Osteoblast (primary cell): ENCODE measurements at regions not wholly inside any gene's neighbourhood (a gene's known extent, or its start where the extent isn't known, plus 50 kb on each side); places are given as distances from the start of the nearest gene placed in this dataset.

Source experiments
- DNase-seq: peaks from one replicate; pipeline ENCODE4 v3.0.0; 2011; ENCODE audit warnings: low spot score, mixed read lengths; ENCODE audit not compliant: insufficient read length; ENCODE audit errors: missing footprints
- H2AFZ ChIP-seq: 2 replicates; pipeline ENCODE4 v1.6.0; 2011; ENCODE audit warnings: mild to moderate bottlenecking, low read length
- H3K27ac ChIP-seq: 2 replicates; pipeline ENCODE4 v1.5.1; 2011; ENCODE audit warnings: mild to moderate bottlenecking, low read depth, low read length, moderate library complexity
- H3K27me3 ChIP-seq: 2 replicates; pipeline ENCODE4 v1.6.0; 2012; ENCODE audit warnings: mild to moderate bottlenecking, control low read depth, inconsistent platforms, low read length, moderate library complexity; ENCODE audit not compliant: insufficient read depth
- H3K36me3 ChIP-seq: 2 replicates; pipeline ENCODE4 v1.5.1; 2011; ENCODE audit warnings: mild to moderate bottlenecking, low read length, control low read depth, moderate library complexity; ENCODE audit not compliant: insufficient read depth
- H3K4me1 ChIP-seq: 2 replicates; pipeline ENCODE4 v1.5.1; 2011; ENCODE audit warnings: mild to moderate bottlenecking, low read length, control low read depth, moderate library complexity; ENCODE audit not compliant: insufficient read depth
- H3K4me2 ChIP-seq: 2 replicates; pipeline ENCODE4 v1.6.0; 2011; ENCODE audit warnings: mild to moderate bottlenecking, low read length; ENCODE audit not compliant: insufficient read depth
- H3K4me3 ChIP-seq: fragments of 200-600 bp; sonication (generic); 3 replicates; pipeline ENCODE4 v1.5.1; 2012; ENCODE audit warnings: mild to moderate bottlenecking, low read length, inconsistent platforms; ENCODE audit not compliant: insufficient read depth
- H3K79me2 ChIP-seq: 2 replicates; pipeline ENCODE4 v1.6.0; 2012; ENCODE audit warnings: mild to moderate bottlenecking, low read length, control low read depth, inconsistent platforms; ENCODE audit not compliant: insufficient read depth
- H3K9me3 ChIP-seq: 2 replicates; pipeline ENCODE4 v1.5.1; 2011; ENCODE audit warnings: low read depth, low read length, control low read depth
- H4K20me1 ChIP-seq: 2 replicates; pipeline ENCODE4 v1.6.0; 2012; ENCODE audit warnings: mild to moderate bottlenecking, low read length, control low read depth; ENCODE audit not compliant: insufficient read depth
- TF ChIP-seq, protein P1 (sequence below): IDR thresholded peaks from 2 replicates; pipeline ENCODE4 v1.5.1; 2011; ENCODE audit warnings: mild to moderate bottlenecking, low read depth, low read length, moderate library complexity; ENCODE audit errors: extremely low read depth

DNA sequence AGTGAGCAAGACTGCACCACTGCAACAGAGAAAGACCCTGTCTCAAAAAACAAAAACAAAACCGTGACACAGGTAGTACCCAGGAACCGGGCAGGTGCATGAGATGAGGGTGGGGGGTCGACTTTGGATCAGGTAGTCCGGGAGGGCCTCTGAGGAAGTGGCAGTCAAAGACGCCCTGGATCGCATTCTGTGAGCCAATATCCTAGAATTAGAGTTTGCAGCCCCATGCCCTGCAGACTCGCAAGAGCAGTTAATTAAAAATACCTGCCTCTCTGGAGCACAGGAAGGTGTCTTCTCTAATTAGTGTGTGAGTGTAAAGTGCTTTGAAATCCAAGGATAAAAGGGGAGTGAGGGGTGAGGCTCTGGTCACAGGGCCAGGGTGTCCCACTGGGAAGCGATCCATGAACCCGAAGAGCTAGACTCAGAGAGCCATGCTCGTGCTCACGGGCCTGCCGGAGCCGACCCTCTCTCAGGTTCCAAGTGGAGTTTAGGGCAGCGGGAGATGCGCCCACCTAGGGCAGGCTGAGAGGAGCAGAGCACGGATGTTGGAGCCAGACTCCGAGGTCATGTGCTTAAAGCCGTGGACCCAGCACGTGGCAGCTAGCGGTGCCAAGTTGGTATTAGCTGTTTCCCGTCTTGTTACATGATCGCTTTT, 74.7 kb upstream of the PTPN1 start:
- Histone ChIP-seq H4K20me1 (no peaks in the 10 kb centered on the region), H3K4me1 (peaks cover 27% of the 10 kb centered on the region), H3K9me3 (no peaks in the 10 kb centered on the region), H3K27ac (no peak overlapping the region), H3K36me3 (no peaks in the 10 kb centered on the region), H3K4me3 (no peak overlapping the region), H2AFZ (no peak overlapping the region), H3K79me2 (no peaks in the 10 kb centered on the region), H3K27me3 (no peaks in the 10 kb centered on the region), H3K4me2 (no peak overlapping the region)
- TF ChIP-seq, protein P1, sequence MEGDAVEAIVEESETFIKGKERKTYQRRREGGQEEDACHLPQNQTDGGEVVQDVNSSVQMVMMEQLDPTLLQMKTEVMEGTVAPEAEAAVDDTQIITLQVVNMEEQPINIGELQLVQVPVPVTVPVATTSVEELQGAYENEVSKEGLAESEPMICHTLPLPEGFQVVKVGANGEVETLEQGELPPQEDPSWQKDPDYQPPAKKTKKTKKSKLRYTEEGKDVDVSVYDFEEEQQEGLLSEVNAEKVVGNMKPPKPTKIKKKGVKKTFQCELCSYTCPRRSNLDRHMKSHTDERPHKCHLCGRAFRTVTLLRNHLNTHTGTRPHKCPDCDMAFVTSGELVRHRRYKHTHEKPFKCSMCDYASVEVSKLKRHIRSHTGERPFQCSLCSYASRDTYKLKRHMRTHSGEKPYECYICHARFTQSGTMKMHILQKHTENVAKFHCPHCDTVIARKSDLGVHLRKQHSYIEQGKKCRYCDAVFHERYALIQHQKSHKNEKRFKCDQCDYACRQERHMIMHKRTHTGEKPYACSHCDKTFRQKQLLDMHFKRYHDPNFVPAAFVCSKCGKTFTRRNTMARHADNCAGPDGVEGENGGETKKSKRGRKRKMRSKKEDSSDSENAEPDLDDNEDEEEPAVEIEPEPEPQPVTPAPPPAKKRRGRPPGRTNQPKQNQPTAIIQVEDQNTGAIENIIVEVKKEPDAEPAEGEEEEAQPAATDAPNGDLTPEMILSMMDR: no peak
- DNase-seq: no peak

DNA sequence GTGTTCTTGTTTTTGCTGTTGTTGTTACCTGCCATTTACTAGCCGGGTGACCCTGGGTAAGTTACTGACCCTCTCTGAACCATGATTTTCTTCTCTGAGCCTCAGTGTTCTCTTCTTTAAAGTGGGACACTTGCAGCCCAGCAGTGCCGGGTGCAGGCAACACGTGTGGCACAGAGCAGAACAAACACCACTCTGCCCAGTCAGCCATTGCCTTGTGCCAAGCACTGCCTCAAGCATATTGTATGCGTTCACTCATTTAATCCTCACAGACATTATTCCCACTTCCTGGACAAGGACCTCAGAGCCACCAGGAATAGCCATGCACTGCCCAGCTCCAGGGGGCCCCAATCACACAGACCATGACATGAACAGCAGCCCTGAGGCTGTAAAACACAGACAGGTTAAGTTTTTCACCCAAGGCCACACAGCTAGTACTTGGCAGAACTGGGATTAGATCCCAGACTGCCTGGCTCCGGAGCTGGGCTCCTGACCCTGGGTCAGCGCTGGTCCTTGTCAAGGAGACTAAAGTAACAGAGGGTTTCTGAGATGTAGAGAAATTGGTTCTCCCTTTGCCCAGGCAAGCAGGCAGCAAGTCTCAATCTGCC, 74.0 kb upstream of the PTPN1 start:
- no peaks in the 10 kb centered on the region for H3K36me3 ChIP-seq
- peak; percentile 44 for DNase-seq
- no peaks in the 10 kb centered on the region for H3K9me3 ChIP-seq
- H4K20me1 ChIP-seq: no peaks in the 10 kb centered on the region
- H3K79me2 ChIP-seq: no peaks in the 10 kb centered on the region
- H2AFZ ChIP-seq: peak overlapping the region; percentile 33
- H3K27ac ChIP-seq: no peak overlapping the region
- H3K4me2 ChIP-seq: no peak overlapping the region
- H3K4me3 ChIP-seq: no peak overlapping the region
- H3K27me3 ChIP-seq: no peaks in the 10 kb centered on the region
- TF ChIP-seq, protein P1: no peak
- H3K4me1 ChIP-seq: peaks cover 27% of the 10 kb centered on the region

DNA sequence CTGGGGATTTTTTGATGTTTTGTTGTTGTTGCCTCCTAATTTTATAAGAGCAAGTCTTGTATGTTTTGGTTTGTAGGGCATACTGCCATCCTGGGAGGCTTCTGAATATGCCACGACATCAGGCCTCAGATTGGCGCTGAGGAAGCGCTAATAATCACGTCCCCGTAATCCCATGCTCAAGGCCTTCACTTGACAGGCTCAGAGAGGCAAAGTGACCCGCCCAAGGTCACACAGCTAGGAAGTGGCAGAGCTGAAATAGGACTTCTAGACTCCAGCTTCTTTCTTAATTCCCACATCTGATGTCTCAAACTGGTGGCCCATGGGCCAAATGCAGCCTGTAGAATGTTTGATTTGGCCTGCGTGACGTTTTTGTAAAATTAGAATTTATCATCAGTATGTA, 73.5 kb upstream of the PTPN1 start:
- Histone ChIP-seq H3K4me2 (no peak overlapping the region), H3K36me3 (no peaks in the 10 kb centered on the region), H3K9me3 (no peaks in the 10 kb centered on the region), H3K27me3 (no peaks in the 10 kb centered on the region), H4K20me1 (no peaks in the 10 kb centered on the region), H3K4me3 (no peak overlapping the region), H2AFZ (no peak overlapping the region), H3K27ac (no peak overlapping the region), H3K79me2 (no peaks in the 10 kb centered on the region), H3K4me1 (peaks cover 32% of the 10 kb centered on the region)
- no peak for DNase-seq
- TF ChIP-seq, protein P1: no peak

DNA sequence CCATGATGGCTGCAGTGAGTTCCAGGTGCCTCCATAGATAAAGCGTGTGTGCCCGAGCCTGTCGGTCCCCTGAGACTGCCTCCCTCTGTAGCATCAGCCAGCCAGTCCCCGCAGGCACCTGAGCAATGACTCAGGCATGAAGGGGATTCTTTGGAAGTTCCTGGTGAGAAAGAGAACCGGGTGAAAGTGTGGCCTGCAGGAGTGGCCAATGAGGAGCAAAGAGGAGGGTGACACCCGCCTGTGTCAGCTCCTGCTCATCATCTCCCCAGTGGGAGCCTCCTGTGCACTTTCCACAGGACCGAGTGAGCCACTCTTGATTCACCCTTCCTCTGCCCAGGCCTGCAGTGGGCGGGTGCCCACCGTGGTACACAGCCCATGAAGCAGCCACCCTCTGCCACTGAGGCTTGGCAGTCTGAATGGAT, 71.2 kb upstream of the PTPN1 start:
- no peaks in the 10 kb centered on the region for H3K79me2 ChIP-seq
- no peaks in the 10 kb centered on the region for H3K36me3 ChIP-seq
- peak; percentile 55 for DNase-seq
- peaks cover 35% of the 10 kb centered on the region for H3K4me1 ChIP-seq
- H3K27me3 ChIP-seq: no peaks in the 10 kb centered on the region
- H3K9me3 ChIP-seq: no peaks in the 10 kb centered on the region
- H3K4me2 ChIP-seq: no peak overlapping the region
- H4K20me1 ChIP-seq: no peaks in the 10 kb centered on the region
- TF ChIP-seq, protein P1: no peak
- H3K27ac ChIP-seq: peak overlapping the region; percentile 91
- H2AFZ ChIP-seq: peak overlapping the region; percentile 49
- no peak overlapping the region for H3K4me3 ChIP-seq
